GM19240 (cell line): ENCODE measurements at regions not wholly inside any gene's neighbourhood (a gene's known extent, or its start where the extent isn't known, plus 50 kb on each side); places are given as distances from the start of the nearest gene placed in this dataset.

ENCODE experiments used
- DNase-seq: peaks from one replicate; pipeline ENCODE4 v3.0.0; 2011; ENCODE audit warnings: low spot score; ENCODE audit not compliant: insufficient read length

- DNase-seq: no peak
These were observed 440.7 kb downstream of the MTX2 start for GRCh38 chr2:176709991-176710390.

- no peak for DNase-seq
These were observed 441.5 kb downstream of the MTX2 start for GRCh38 chr2:176710657-176711186.

DNA sequence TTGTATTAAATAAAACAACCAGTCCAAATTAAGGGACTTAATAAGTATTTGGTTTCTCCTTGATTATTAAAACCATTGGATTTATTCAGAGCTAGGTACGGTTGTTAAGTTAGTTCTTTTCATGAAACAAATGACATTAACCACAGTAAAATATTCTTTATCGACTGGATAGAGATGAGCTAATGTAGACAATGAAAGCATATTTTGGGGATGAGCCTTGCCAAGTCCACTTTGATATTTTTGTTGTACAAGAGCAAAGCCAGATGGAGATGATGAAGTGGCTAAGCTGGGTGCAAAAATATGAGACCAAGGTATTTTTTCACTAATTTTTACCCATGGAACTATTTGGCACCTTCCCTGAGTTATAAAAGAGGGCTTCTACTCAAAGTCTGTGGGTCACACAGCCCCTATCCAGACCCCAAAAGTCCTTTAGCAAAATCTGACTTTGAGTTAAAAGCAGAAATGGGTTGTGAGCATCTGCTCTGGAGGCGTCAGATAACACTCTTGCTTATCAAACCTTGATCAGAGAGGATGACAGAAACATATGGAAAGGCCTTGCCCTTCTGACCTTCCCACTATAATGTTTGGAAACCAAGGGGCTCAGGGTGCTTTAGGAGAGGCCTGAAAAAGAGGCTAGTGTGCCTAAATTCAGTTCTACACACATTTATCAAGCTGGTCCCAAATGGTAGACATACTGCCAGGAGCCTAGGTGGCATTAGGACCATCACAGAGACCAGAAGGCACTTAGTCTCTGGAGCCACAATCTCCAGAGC is 456.8 kb downstream of the MTX2 start:
- no peak for DNase-seq

GRCh38 chr2:176727696-176728095 is 458.5 kb downstream of the MTX2 start:
- no peak for DNase-seq

GRCh38 chr2:176729706-176730569 is 460.7 kb downstream of the MTX2 start:
- no peak for DNase-seq

DNA sequence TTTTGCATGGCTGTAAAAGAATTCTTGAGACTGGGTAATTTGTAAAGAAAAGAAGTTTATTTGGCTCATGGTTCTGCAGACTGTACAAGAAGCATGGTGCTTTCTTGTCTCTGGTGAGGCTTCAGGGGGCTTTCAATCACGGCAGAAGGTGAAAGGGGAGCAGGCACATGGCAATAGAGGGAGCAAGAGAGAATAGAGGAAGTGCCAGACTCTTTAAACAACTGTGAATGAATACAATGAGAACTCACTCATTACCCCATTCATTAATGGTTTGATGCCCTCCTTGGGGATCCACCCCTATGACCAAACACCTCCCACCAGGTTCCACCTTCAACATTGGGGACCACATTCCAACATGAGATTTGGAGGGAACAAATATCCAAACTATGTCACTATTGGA is 463.5 kb downstream of the MTX2 start:
- no peak for DNase-seq

- no peak for DNase-seq
These were observed 464.6 kb downstream of the MTX2 start for GRCh38 chr2:176733698-176734430.

DNA sequence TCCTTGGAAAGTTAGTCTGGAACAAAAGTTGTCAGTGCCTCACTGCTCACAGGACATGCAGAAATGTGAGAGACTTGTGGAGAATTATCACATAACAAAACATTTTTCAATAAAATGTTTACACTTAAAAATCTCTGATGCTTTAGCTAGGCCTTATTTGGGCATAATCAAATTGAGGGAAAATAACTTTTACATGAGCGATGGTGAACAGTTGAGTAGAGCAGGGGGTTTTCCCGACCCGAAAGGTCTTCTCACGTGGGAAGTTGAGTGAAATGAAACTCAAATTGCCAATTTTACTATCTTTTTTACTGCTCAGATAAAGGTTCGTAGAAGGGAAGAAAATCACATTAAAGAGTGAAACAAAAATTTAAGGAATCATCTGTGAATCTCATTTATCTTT is 465.6 kb downstream of the MTX2 start:
- no peak for DNase-seq

- DNase-seq: no peak
These were observed 470.3 kb upstream of the HNRNPA3 start for GRCh38 chr2:176742271-176742670.

DNA sequence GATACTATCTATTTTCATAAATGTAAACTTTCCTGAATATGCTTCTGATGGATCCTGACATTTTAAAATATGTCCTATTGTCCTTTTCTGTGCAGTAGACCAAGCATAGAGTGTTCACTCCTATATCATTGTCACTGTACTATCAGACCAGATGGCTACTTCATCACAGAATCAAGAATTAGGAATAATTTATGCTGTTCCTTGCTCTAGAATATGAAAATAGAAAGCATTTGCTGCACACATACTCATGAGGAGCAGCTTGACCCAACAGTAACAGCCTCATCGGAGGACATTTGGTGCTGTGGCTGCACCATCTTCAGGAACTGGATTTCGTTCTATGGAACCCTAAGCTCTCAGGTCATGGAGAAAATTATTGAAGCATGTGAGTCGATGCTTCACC is 468.9 kb upstream of the HNRNPA3 start:
- DNase-seq: no peak

- no peak for DNase-seq
These were observed 468.4 kb upstream of the HNRNPA3 start for GRCh38 chr2:176744146-176744545.

GRCh38 chr2:176745543-176746200 is 466.9 kb upstream of the HNRNPA3 start:
- DNase-seq: no peak

GRCh38 chr2:176746411-176746810 is 466.2 kb upstream of the HNRNPA3 start:
- DNase-seq: no peak

- no peak for DNase-seq
These were observed 465.1 kb upstream of the HNRNPA3 start for GRCh38 chr2:176747506-176747905.

GRCh38 chr2:176747928-176748327 is 464.7 kb upstream of the HNRNPA3 start:
- DNase-seq: no peak

DNA sequence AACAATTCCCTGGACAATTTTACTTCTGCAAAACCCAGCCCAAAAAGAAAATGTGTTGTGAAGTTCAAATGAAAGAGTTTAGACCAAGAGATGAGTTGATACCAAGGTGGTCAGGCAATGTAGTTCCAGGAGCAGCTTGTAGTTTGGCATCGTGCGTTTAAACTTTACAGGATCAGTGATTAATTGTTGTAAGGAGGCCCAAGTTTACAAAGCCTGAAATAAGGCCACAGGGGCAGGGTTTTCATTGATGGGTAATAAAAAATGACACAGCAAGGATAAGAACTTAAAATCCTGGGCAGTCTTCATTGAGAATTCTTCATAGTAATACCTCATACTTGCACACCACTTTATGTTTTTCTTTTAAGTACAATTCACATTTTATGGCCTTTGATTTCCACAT is 463.9 kb upstream of the HNRNPA3 start:
- no peak for DNase-seq

GRCh38 chr2:176751314-176752227 is 461.0 kb upstream of the HNRNPA3 start:
- DNase-seq: no peak

DNA sequence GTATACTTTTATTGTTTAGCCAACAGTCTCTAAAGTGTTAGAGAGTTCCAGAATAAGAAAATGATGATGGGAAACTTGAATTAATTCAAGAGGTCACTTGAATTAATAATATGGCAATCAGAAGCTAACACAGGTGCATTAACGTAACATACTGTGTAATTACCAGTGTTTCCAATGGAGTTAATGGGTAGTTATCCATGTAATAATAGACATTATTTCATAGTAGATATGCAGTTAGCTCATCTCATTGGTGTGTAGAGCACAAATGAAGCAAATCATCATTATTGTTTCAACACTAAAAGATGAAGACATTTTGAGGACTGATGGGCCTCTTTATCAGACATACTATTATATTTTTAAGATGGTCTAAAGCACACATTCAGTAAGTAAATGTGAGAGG is 460.3 kb upstream of the HNRNPA3 start:
- DNase-seq: no peak

- no peak for DNase-seq
These were observed 459.4 kb upstream of the HNRNPA3 start for GRCh38 chr2:176753205-176753604.
